GM11168 (cell line): ENCODE measurements at regions not wholly inside any gene's neighbourhood (a gene's known extent, or its start where the extent isn't known, plus 50 kb on each side); places are given as distances from the start of the nearest gene placed in this dataset.
"Not testable (repeated sequence)": the region's sequence is repeated elsewhere in the genome, so short reads cannot be mapped to it uniquely, and the experiment has no call there.

Experiments used
- in situ Hi-C: fragments of 300-500 bp; cut with MboI; formaldehyde crosslinking; loops from one replicate; pipeline ENCODE4 v1.12.0; 2022; ENCODE audit warnings: low sequenced_read_pairs; ENCODE audit not compliant: unreplicated experiment

DNA sequence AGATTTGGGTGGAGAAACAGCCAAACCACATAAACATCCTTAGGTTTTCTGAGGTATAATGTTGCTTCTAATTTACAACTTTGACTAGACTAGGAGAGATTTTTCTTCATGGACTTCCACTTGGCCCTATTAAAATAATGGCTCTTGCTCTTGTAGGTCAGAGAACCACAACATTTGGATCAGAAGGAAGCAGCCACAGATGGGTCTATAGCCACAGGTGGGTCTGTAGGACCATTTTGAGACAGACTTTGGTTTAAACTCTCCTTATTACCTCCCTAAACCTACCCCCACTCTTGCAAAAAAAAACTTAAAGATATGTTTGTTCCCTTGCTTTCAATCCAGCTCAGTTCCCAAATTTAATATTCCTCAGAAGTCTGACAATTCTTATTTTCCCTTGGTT, 1260.8 kb downstream of the GATA3 start:
- in situ Hi-C loops: no loop called here

DNA sequence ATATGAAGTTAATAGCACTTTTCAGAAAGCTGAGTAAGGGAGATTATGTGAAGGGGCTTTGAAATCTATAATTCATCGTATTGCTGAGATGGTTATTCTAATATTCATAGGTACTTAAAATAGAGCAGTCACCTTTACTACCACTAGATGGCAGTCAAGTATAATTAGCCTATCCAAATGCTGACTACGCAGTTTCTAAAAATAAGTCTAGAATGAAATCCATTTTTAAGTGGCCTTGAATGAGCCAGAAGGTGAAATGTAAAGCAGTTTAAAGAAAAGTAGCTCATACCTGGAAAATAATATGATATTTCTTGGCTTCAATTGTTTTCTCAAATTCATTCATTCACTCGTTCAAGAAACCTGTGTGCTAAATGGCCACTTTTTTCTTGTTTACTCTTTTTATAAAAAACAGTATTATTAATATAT, 1277.1 kb downstream of the GATA3 start:
- in situ Hi-C loops: loop anchor here (25.0 kb wide), 1 partner anchor 1356 kb away; no protein-coding TSS in a partner anchor

DNA sequence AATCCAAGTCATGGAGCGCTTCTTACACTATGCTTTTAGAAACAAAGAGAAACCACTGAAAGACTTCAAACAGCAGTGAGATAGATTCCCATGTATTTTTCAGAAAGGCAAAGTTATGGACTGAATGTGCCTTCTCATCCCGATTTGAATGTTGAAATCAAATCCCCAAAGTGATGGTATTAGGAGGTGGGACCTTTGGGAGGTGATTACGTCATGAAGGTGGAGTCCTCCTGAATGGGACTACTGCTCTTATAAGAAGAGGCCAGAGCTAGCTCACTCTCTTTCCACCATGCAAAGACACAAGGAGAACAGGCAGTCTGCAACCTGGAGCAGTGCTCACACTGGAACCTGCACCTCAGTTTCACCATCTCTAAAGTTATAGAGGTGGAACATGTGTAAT, 1279.8 kb downstream of the GATA3 start:
- in situ Hi-C loops: loop anchor here (25.0 kb wide), 1 partner anchor 1353 kb away; no protein-coding TSS in a partner anchor

DNA sequence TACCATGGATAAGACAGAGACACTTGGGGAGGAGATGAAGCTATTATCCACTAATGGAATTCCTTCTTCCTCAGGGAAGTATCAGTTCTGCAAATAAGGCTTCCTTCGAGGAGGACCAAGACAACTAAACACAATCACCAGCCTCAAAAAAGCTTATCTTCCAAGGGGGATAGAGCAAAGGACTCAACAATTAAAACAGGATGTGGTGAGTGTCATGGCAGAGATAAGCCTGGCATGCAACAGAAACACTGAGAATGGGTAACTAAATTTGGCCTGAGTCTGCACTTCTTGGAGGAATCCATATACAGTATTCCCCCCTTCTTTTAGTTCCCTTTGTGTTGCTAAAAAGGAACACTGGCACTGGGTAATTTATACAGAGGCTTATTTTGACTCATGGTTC, 1285.2 kb downstream of the GATA3 start:
- in situ Hi-C loops: loop anchor here (25.0 kb wide), 1 partner anchor 1348 kb away; no protein-coding TSS in a partner anchor

DNA sequence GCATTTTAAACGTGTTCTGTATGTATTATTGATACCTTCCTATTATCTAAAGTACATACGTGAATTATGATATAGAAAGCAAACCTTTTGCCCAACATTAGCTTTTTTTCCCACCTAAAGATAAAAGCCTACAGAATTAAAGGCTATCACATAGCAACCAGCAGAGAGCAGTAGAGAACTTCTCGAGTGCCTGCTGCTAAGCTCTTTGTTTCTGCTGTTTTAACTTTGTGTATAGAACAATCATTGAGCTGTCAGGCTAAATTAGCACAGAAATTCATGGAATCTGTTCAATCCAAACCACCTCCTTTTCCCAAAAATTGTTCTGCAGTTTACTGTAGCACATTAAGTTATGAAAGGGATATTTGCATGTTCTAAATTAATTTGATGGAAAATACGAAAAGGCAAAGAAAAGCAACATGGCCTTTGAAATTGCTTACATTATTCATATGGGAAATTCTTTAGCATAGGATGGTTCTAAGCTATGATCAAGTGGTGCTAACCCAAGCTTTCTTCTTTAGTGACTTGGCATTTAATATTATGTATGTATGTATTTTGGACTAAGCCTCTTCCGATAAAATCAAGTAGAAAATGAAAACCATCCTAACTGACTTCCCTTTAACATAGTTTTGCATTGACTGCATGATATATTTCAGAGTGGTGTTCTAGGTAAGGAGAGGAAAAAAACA, 1288.5 kb downstream of the GATA3 start:
- in situ Hi-C loops: loop anchor here (25.0 kb wide), 1 partner anchor 1344 kb away; no protein-coding TSS in a partner anchor

DNA sequence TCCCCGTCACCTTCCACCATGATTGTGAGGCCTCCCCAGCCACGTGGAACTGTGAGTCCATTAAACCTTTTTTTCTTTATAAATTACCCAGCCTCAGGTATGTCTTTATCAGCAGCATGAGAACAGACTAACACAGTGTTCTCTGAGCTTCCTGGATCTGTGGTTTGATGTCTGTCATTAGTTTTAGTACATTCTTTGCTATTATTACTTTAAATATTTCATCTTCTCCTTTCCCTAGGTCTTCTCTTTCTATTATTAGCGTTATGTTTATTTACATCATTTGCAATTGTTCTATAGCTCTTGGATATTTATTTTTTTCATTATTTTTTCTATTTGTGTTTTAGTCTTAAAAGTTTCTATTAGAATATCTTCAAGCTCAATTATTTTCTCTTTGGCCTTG, 1293.4 kb downstream of the GATA3 start:
- in situ Hi-C loops: loop anchor here (25.0 kb wide), 1 partner anchor 1339 kb away; no protein-coding TSS in a partner anchor

DNA sequence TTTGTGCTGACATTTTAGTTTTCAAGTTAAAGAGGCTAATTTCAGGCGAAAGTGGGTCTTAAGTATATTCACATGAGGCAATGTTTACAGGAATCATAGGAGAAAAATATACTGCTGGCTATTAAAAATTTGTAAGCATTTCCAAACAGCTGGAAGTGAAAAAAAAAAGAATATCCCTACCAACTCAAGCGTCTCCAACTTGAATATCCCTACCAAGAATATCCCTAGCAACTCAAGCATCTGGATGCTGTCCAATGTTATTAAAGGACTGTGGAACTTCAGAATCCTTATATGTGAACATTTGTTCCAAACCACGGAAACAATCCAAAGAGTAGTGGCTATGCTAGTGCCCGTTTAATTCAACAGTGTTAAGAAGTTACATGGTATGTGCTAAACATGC, 1303.0 kb downstream of the GATA3 start:
- in situ Hi-C loops: no loop called here

DNA sequence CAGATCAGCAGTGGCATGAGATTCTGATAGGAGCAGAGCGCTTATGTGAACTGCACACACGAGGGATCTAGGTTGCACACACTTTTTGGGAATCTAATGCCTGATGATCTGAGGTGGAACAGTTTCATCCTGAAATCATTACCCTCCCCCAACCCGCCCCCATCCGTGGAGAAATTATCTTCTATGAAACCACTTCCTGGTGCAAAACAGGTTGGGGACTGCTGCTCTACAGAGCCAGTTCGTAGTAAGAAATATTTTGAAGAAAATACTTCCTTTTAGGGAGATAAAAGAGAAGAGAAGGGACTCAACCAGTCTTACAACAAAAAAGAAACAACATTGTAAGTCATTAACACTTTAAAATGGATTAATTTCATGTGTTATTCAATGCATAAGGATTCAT, 1308.2 kb downstream of the GATA3 start:
- in situ Hi-C loops: no loop called here

DNA sequence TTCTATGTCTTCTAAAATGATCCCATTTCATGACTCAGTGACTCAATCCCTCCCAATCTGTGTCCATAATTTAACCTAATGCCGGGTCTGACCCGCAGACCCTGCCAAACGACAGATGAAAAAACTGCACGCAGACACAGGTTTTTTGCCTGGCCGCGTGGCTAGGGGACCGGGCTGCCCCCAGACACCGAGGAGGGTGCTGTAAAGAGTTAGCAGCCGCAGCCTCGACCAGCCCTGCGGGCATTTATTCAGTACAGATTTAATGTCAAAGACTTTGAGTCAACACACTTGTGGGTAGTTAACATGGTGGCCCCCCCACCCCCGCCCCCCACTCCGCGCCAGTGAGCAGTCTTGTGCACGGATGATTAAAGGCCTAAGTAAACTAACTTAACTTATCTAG, 1324.7 kb downstream of the GATA3 start:
- in situ Hi-C loops: no loop called here

DNA sequence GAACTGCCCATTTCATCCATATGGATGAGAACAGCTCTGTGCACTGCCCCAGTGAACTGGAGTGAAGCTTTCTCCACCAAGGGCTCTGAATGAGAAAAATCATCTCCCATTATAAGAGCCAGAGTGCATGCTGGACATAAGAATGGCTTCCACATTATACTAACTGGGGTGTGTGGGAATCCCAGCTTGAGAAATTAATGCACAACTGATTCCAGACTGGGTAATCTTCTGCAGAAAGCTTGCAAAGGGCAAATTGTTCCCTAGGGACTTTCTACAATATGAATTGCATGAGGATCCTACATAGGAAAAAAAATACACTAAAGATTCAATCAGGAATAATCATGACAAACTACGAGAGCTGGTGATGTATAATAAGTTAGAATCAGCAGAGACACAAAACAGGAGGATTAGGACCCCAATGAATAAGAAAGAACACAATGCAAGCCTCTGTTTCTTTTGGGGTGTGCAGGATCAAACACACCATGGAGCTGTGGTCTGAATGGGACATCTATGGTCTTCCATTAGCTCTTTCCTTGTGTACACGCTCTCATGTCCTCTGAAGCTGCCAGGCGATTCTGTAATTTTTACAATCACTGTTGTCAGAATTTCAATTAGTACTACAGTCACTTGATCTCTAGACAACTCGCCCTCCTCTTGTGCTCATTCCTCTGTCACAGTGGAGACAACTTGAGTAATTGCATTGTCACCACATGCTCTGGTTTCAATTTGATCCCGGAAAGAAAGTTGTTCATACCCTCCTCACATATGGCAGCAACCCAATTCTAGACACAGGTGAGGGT, 1327.4 kb downstream of the GATA3 start:
- in situ Hi-C loops: no loop called here

DNA sequence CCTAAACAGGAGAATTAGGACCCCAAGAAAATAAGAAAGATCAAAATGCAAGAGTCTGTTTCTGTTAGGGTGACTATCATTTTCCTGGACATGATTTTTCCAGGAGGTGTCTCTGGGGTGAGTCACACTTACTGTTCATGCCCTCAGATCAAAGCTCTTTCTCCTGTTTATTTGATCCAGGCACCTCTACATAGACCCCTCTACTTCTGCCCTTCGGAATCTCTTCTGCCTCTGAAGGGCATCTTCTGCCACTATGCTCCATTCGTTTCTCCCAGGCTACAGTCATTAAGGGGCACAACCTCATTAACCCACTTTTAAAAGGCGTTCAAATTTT, 1328.0 kb downstream of the GATA3 start:
- in situ Hi-C loops: no loop called here

DNA sequence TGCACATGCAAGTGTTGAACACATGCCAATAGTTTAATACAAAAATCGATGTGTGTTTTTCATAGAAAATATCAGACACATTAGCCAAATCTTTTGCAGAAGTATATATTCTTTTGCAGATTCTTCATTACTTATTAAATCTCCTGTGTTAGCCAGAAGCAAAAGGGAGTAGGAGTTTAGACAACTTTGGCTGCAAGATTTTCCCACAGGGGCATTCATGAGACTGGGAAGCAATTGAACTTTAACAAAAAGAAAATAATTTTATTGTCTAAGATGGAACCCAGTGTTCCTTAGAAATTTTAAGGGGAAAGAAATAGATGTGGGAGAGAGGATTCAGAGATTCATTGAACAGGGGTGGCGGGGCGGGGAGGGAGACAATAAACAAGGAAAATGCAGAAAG, 1336.0 kb downstream of the GATA3 start:
- in situ Hi-C loops: no loop called here

DNA sequence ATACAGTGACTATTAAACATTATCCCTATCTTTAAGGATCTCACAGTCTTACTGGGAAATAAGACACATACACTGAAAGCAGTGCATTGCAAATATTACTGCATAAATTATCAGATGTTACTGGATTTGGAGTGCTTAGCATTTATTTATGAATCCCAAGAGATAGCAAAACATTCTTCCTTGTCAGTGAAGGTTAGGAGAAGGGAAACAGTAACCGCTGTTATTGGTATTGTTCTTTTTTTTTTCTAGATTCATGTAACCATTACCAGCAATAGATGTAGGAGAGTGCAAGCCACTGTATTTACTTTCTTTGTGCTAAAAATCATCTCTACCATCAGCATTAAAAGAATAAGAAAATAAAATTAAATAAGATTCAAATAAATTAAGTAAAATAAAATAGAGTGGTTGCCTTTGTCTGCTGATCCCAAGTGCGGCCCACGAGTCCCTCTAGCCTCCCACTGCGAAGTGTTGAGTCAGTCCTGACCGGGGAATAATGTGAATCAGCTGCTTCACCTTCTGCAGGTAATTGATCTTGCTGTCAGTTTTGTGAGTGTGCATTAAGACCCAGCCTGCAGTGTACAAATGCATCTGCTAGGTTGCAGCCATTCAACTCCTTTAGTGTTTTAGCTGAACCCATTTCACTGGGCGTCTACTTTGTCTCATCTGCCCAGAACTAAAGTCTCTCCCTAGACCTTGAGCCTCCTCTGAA, 1344.9 kb downstream of the GATA3 start:
- in situ Hi-C loops: no loop called here

DNA sequence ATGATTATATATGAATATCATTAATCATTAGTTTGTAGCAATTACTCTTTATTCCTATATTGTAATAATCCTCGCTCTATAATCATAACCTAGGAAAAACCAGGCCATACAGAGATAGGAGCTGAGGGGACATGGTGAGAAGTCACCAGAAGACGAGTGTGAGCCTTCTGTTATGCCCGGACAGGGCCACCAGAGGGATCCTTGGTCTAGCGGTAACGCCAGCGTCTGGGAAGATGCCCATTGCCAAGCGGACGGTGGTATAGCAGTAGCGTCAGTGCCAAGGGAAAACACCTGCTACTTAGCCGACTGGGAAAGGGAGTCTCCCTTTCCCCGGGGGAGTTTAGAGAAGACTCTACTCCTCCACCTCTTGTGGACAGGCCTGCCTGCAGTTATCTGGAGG, 1347.6 kb downstream of the GATA3 start:
- in situ Hi-C loops: not testable (repeated sequence)

DNA sequence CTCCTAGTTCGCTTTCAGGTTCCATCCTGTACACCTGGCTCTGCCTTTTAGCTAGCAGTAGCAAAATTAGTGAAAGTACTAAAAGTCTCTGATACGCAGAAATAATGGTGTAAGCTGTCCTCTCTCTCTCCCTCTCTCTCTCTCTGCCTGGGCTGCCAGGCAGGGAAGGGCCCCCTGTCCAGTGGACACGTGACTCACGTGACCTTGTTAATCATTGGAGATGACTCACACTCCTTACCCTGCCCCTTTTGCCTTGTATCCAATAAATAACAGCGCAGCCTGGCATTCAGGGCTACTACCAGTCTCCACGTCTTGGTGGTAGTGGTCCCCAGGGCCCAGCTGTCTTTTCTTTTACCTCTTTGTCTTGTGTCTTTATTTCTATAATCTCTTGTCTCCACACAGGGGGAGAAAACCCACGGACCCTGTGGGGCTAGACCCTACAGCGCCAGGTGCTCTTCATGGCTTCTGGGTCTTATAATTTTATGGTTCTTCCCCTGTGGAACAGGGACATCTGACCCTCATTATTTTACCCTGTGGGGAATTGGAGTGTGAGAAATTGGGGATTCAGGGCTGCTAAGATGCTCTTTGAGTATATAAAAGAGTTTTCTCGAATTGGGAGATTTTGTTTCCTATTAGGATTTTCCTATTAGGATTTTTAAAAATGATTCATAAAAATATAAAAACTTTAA, 1348.2 kb downstream of the GATA3 start:
- in situ Hi-C loops: not testable (repeated sequence)

DNA sequence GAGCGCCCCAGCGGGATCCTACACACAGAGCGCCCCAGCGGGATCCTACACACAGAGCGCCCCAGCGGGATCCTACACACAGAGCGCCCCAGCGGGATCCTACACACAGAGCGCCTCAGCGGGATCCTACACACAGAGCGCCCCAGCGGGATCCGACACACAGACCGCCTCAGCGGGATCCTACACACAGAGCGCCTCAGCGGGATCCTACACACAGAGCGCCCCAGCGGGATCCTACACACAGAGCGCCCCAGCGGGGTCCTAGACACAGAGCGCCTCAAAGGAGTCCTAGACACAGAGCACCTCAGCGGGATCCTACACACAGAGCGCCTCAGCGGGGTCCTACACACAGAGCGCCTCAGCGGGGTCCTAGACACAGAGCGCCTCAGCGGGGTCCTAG, 1352.7 kb downstream of the GATA3 start:
- in situ Hi-C loops: not testable (repeated sequence)

DNA sequence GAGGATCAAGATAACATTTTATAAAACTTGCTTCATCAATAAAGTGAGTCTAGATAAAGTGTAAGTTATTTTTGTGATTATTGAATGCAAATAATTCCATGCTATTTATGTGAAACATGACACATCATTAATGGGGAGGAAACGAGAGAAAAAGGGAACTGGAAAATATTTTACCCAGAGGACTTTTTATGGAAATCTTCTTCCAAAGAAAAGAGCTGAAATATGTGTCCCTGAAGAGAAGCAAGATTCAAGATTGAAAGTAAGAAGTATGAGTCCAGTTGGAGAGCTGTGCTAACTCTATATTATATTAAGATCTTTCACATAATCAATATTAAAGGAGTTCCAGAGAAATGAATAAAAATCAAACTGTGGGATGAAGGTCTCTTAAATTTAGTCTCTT, 1361.8 kb downstream of the GATA3 start:
- in situ Hi-C loops: no loop called here

DNA sequence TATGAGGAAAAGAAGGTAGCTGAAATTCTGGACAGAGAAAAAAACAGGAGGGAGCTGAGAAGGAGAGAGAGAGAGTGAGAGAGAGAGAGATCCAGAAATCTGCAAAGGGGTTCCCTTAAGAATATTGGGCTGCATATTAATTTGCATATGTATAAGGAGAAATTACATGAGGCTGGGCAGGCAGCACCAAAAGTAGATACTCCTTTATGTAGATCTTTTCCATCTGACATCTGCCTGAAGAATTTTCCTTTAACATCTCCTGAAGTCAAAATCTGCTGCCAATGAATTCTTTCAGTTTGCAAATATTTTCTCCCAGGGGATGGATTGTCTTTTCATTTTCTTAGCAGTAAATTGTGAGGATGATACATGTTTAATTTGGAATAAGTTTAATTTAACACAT, 1365.3 kb downstream of the GATA3 start:
- in situ Hi-C loops: no loop called here

DNA sequence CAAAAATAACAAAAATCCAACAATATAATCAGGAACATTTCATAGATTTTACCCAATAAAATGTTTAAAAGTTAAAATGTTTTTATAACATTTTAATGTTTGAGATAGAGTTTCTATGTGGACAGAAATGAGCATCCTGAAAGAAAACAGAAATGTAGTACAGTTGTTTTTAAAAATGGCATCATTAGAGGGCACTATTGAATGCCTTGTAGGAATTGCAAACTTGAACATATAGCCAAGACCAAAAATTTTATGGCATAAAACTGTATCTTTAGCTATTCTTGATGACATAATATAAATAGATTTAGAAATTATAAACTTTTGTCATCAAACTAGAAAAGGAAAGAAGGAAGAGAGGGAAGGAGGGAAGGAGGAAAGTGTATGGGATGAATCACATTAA, 1372.7 kb downstream of the GATA3 start:
- in situ Hi-C loops: no loop called here

DNA sequence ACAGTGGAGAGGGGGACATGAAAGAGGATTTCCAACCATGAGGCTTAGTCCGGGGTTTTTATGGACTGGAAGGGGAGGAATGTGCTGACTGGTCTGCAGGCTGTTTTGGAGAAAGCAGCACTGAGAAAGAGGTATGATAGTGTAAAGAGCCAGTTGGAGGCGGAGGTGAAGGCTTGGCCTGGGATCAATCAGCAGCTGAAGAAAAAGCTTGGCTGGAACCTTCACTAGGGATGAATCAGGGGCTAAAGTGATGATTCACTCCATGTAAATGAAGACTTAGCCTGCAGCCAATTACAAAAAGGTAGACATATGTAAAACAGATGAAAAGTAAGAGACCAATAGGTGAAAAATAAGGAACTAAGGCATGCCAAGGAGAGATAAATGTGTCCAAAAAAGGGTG, 1382.6 kb downstream of the GATA3 start:
- in situ Hi-C loops: no loop called here
